Body of pancreas (tissue), 4 donors: ENCODE measurements at regions not wholly inside any gene's neighbourhood (a gene's known extent, or its start where the extent isn't known, plus 50 kb on each side); places are given as distances from the start of the nearest gene placed in this dataset.

ENCODE experiments used
- ATAC-seq: fragments of 150-250 bp; one replicate; pipeline ENCODE4 v1.9.1; 2016
- DNase-seq, 4 donors: peaks; one replicate each; pipeline ENCODE4 v3.0.0-alpha.2; 2019
- H3K27ac ChIP-seq, 4 donors: fragments of 200-600 bp; sonication (generic); 1 replicate in 3 of 4; 2 replicates in 1 of 4; pipeline versions ENCODE4 v1.5.1 to v1.6.1; 2016 to 2019; ENCODE audit warnings: mild to moderate bottlenecking in 1 of 4, mixed read lengths in 1 of 4, moderate library complexity in 1 of 4
- H3K27me3 ChIP-seq, 2 donors: fragments of 200-600 bp; sonication (generic); one replicate each; pipeline ENCODE4 v1.6.0; 2016; ENCODE audit warnings: mild to moderate bottlenecking in 1 of 2
- H3K36me3 ChIP-seq, 2 donors: fragments of 200-600 bp; sonication (generic); replicated peaks in 1 of 2; 2 replicates each; pipeline ENCODE4 v1.5.1; 2016; ENCODE audit warnings: low read depth in 2 of 2; ENCODE audit not compliant: insufficient read depth in 1 of 2
- H3K4me1 ChIP-seq: fragments of 200-600 bp; sonication (generic); one replicate; pipeline ENCODE4 v1.6.0; 2016
- H3K4me3 ChIP-seq, 2 donors: fragments of 200-600 bp; sonication (generic); 1 replicate in 1 of 2; 2 replicates in 1 of 2; pipeline ENCODE4 v1.5.1; 2016 to 2019
- H3K9me3 ChIP-seq, 3 donors: fragments of 200-600 bp; sonication (generic); 1 replicate in 2 of 3; 2 replicates in 1 of 3; pipeline ENCODE4 v1.5.1; 2016
- POLR2A ChIP-seq, 3 donors: fragments of 450-650 bp; IDR thresholded peaks; one replicate each; pipeline ENCODE4 v1.6.1; 2016; ENCODE audit warnings: antibody characterized with exemption in 3 of 3, mild to moderate bottlenecking in 2 of 3
- WGBS, 2 donors: methylation state at CpG; one replicate each; pipeline ENCODE4 v1.1.5; 2017; 5-methylcytosine and 5-hydroxymethylcytosine counted together
- intact Hi-C: fragments of 100-400 bp; cut with DNase I; formaldehyde crosslinking; loops from one replicate; pipeline ENCODE4 v1.15.1; 2023
- TF ChIP-seq, protein P1 (sequence below), 7 experiments: fragments of 450-650 bp in 4 of 7; fragments of 200-600 bp in 3 of 7; sonication (generic) in 3 of 7; IDR thresholded peaks; one replicate each; pipeline ENCODE4 v1.5.1; 2016 to 2019; ENCODE audit warnings: antibody characterized with exemption in 7 of 7

DNA sequence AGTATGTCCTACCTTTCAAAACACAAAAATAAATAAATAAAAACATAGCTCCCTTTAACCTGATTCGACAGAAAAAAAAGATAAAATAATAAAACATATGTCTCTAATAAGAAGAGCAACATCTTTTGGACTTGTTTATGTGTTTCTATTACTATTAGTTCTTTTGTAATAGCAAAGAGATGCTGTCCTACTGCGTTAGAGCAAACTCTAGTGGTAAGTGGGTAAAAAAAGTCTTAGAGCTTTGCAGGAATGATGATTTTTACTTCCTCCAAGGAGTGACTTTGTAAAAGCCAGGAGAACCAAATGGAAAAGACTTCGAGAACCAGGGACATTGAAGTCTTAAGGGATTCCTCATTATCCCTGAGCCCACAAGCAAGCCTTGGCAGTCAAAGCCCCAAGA lies 450.1 kb downstream of the METTL4 start:
- TF ChIP-seq, protein P1, sequence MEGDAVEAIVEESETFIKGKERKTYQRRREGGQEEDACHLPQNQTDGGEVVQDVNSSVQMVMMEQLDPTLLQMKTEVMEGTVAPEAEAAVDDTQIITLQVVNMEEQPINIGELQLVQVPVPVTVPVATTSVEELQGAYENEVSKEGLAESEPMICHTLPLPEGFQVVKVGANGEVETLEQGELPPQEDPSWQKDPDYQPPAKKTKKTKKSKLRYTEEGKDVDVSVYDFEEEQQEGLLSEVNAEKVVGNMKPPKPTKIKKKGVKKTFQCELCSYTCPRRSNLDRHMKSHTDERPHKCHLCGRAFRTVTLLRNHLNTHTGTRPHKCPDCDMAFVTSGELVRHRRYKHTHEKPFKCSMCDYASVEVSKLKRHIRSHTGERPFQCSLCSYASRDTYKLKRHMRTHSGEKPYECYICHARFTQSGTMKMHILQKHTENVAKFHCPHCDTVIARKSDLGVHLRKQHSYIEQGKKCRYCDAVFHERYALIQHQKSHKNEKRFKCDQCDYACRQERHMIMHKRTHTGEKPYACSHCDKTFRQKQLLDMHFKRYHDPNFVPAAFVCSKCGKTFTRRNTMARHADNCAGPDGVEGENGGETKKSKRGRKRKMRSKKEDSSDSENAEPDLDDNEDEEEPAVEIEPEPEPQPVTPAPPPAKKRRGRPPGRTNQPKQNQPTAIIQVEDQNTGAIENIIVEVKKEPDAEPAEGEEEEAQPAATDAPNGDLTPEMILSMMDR (IDR thresholded peaks at IDR 0.05), result no peak
- no peak for TF ChIP-seq POLR2A (IDR thresholded peaks at IDR 0.05)
- Histone ChIP-seq H3K9me3 (no peaks in the 10 kb centered on the region), H3K4me1 (no peaks in the 10 kb centered on the region), H3K4me3 (no peak overlapping the region), H3K27ac (no peak overlapping the region), H3K27me3 (no peaks in the 10 kb centered on the region), H3K36me3 (no peaks in the 10 kb centered on the region)
- intact Hi-C loops, result no loop called here
- no peak for DNase-seq
- WGBS, 2 donors, result 47 to 51% methylated on average over 3 of the region's 3 CpGs
- no peak for ATAC-seq

DNA sequence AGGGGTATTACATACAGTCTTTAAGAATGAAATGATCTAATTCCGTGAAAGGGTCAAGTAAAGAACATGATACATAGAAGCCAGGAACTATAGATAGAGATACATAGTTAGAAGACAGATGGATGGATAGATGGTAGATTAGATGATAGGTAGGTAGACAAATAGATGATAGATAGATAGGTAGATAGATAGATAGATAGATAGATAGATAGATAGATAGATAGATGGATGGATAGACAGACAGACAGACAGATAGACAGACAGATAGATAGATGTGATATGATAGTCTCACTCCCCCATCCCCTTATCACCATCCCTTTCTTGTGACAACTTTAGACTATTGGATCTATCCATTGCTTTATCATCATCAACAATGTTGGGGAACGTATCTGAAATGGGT lies 448.2 kb downstream of the METTL4 start:
- WGBS, 2 donors, result 70 to 75% methylated on average over 2 of the region's 2 CpGs
- H3K4me3 ChIP-seq, result no peak overlapping the region
- H3K27me3 ChIP-seq, result no peaks in the 10 kb centered on the region
- TF ChIP-seq POLR2A (IDR thresholded peaks at IDR 0.05), result no peak
- DNase-seq, result no peak
- H3K27ac ChIP-seq, result no peak overlapping the region
- ATAC-seq, result no peak
- no peaks in the 10 kb centered on the region for H3K4me1 ChIP-seq
- intact Hi-C loops, result no loop called here
- no peaks in the 10 kb centered on the region for H3K36me3 ChIP-seq
- H3K9me3 ChIP-seq, result no peaks in the 10 kb centered on the region

DNA sequence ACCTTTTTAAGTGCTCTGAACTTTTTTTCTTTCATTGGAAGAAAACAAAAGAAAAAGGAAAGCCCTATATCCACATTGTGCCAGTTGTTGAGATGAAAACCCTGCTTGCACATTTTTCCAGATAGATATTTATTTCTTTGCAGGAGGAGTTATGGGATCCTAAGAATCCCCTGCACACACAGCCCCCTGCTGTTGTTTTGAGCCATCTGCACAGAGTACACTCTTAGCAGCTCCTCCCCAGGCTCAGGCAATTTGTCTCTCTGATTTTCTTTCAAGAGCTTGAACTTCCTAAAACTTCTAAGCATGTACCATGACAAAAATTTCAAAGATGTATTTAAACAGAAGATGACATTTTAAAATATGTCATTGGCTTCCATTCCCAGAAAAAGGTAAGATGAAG lies 436.9 kb downstream of the METTL4 start:
- Histone ChIP-seq H3K4me3 (no peak overlapping the region), H3K4me1 (no peaks in the 10 kb centered on the region), H3K36me3 (no peaks in the 10 kb centered on the region), H3K27ac (no peak overlapping the region), H3K27me3 (no peaks in the 10 kb centered on the region), H3K9me3 (no peaks in the 10 kb centered on the region)
- intact Hi-C loops, result no loop called here
- DNase-seq, result no peak
- no peak for TF ChIP-seq POLR2A (IDR thresholded peaks at IDR 0.05)
- TF ChIP-seq, protein P1 (IDR thresholded peaks at IDR 0.05), result no peak
- no peak for ATAC-seq

DNA sequence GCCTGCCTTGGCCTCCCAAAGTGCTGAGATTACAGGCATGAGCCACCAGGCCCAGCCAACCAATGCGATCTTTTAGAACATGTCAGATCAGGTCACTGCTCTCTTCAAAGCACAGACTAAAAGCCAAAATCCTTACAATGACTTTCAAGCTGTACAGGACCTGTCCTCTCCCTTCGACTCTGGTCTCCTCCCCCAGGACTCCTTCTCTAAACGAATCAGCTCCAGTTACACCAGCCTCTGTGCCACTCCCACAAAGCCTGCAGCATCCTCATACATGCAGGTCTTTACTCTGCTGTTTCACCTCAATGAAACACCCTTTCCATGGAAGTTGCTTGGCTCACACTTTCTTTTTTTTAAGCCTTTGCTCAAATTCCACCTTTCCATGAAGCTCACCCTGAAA lies 436.0 kb downstream of the METTL4 start:
- Histone ChIP-seq H3K4me3 (no peak overlapping the region), H3K9me3 (no peaks in the 10 kb centered on the region), H3K27ac (no peak overlapping the region), H3K27me3 (no peaks in the 10 kb centered on the region), H3K36me3 (no peaks in the 10 kb centered on the region), H3K4me1 (no peaks in the 10 kb centered on the region)
- intact Hi-C loops, result no loop called here
- DNase-seq (no peak), ATAC-seq (no peak)
- 67 to 72% methylated on average over 3 of the region's 3 CpGs for WGBS, 2 donors
- TF ChIP-seq POLR2A (IDR thresholded peaks at IDR 0.05), result no peak
- TF ChIP-seq, protein P1 (IDR thresholded peaks at IDR 0.05), result no peak

DNA sequence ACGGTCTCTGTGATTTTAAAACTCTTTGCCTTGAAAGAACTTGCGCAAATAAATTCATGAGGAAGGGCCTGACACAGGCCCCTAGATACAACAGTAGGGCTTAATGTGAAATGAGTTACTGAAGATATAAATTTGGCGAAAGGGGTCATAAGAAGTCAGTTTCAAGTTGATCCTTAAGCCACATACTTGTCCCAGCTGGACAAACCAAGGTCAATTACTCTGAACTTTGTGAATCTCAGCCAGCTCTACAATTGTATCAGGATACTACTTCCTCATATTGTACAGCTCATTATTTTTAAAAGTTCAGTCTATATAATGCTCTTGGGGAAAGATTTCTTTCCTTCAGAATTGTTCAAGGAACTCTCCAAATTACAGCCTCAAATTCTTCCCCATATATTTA lies 432.8 kb downstream of the METTL4 start:
- Histone ChIP-seq H3K4me1 (no peaks in the 10 kb centered on the region), H3K36me3 (no peaks in the 10 kb centered on the region), H3K27me3 (no peaks in the 10 kb centered on the region), H3K27ac (no peak overlapping the region), H3K9me3 (no peaks in the 10 kb centered on the region), H3K4me3 (no peak overlapping the region)
- ATAC-seq, result no peak
- no peak for DNase-seq
- WGBS, 2 donors, result 79 to 85% methylated on average over 3 of the region's 3 CpGs
- intact Hi-C loops, result no loop called here
- no peak for TF ChIP-seq POLR2A (IDR thresholded peaks at IDR 0.05)
- TF ChIP-seq, protein P1 (IDR thresholded peaks at IDR 0.05), result no peak
